ENCODE measurements at regions not wholly inside any gene's neighbourhood (a gene's known extent, or its start where the extent isn't known, plus 50 kb on each side); places are given as distances from the start of the nearest gene placed in this dataset.

DNA sequence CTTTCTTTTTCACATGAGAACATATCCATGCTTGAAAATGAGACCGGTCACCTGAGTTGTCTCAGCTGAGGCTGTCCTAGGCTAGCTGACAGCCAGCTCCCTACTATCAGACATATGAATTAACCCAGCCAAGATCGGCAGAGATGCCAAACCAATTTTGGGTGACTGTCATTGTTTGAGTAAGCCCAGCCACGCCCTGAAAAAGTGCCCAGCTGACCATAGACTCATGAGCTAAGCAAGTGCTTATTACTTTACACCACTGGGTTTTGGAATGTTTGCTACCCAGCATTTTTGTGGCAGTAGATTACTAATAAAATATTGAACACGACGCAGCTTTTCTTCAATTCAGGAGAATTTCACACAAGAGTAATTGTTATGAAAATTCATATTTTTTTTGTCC lies 265.2 kb upstream of the LYZL1 start:
- Histone ChIP-seq H3K4me3 (no peak overlapping the region), H3K9me3 (no peaks in the 10 kb centered on the region), H3K4me1 (no peaks in the 10 kb centered on the region), H3K27ac (no peak overlapping the region), H3K36me3 (no peaks in the 10 kb centered on the region), H3K27me3 (no peaks in the 10 kb centered on the region)
- no peak for TF ChIP-seq EP300 (IDR thresholded peaks at IDR 0.05)
- DNase-seq (ENCODE audit: low spot score in 2 of 2): no peak
- 83 to 84% methylated on average over 5 of the region's 5 CpGs for WGBS, 2 donors

DNA sequence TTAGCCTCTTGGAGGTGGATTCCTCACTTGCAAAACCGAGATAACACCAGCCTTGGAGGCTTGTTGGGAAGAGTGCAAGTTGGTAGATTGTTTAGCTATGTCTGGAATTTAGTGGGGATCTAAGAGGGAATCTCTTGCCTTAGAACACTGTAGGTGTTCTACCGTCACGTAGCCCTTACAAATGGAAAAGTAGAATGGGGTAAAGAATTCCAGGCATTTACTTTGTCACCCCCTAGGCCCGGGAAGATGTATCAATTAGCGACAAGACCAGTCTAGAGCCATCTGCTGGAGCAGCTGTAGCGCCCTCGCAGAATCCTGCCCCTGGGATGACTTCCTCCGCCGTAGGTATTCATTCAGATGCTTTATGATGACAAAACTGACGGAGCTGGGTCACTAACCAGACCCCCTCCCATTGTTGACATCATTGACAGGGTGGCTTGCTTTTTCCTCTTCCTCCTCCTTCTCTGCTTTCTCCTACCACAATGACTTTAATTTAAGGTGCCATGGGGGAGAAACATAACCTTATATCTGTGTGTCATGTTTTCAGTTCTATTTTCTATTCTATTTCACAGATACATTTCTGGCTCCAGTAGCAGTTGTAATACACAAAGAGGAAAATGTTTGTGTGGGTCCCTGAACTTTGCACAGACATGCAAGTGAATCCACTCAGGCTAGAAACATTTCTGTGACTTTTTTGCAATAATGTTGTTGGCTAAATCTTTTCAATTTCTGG lies 262.6 kb upstream of the LYZL1 start:
- no peak for TF ChIP-seq POLR2A (IDR thresholded peaks at IDR 0.05)

DNA sequence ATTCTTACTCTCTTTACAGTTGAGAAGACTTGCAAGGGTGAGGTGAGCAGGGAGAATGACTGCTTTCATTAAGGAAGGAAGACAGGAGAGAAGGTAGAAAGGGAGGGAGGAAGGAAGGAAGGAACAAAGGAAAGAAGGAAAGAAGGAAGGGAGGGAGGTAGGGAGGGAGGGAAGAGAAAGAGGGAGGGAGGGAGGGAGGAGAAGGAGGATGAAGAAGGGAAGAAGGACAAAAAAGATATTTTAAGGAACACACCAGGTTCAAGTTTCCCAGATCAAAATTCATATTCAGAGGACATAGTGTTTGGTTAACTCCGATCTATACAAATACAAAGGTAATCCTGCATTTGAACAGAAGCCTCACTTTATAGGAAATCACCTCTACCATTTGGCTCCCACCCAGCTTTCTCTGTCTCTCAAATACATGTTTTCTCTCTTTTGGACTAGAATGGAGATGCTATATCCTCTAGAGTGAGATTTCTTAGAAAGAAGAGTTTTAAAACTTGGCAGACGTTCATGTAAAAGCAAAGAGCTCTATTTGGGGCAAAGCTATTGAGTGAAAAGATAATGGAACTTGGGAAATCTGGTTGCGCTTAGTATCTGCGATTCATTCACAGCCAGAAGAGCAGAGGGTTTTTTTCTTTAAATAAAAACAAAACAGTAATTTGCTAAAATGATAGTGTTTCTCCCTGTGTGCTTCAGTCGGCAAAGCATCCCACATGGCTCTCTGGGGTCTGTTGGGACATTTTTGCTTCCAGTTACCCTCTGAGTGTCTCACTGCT lies 261.9 kb upstream of the LYZL1 start:
- Histone ChIP-seq H3K4me3 (no peak overlapping the region), H3K9me3 (no peaks in the 10 kb centered on the region), H3K27ac (no peak overlapping the region), H3K36me3 (no peaks in the 10 kb centered on the region), H3K4me1 (no peaks in the 10 kb centered on the region), H3K27me3 (no peaks in the 10 kb centered on the region)
- WGBS, 2 donors: 58 to 65% methylated on average over 5 of the region's 5 CpGs
- DNase-seq (ENCODE audit: low spot score in 2 of 2): no peak
- TF ChIP-seq EP300 (IDR thresholded peaks at IDR 0.05) (no peak), POLR2A (IDR thresholded peaks at IDR 0.05) (no peak)
- TF ChIP-seq, protein P1, sequence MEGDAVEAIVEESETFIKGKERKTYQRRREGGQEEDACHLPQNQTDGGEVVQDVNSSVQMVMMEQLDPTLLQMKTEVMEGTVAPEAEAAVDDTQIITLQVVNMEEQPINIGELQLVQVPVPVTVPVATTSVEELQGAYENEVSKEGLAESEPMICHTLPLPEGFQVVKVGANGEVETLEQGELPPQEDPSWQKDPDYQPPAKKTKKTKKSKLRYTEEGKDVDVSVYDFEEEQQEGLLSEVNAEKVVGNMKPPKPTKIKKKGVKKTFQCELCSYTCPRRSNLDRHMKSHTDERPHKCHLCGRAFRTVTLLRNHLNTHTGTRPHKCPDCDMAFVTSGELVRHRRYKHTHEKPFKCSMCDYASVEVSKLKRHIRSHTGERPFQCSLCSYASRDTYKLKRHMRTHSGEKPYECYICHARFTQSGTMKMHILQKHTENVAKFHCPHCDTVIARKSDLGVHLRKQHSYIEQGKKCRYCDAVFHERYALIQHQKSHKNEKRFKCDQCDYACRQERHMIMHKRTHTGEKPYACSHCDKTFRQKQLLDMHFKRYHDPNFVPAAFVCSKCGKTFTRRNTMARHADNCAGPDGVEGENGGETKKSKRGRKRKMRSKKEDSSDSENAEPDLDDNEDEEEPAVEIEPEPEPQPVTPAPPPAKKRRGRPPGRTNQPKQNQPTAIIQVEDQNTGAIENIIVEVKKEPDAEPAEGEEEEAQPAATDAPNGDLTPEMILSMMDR (IDR thresholded peaks at IDR 0.05): no peak

More for the DNA sequence above, 262.6 kb upstream of the LYZL1 start:
- H3K27ac ChIP-seq: no peak overlapping the region
- H3K9me3 ChIP-seq: no peaks in the 10 kb centered on the region
- no peaks in the 10 kb centered on the region for H3K36me3 ChIP-seq
- DNase-seq (ENCODE audit: low spot score in 2 of 2): no peak
- H3K4me3 ChIP-seq: no peak overlapping the region
- H3K4me1 ChIP-seq: no peaks in the 10 kb centered on the region
- WGBS, 2 donors: 68 to 90% methylated on average over 10 of the region's 10 CpGs
- H3K27me3 ChIP-seq: no peaks in the 10 kb centered on the region

DNA sequence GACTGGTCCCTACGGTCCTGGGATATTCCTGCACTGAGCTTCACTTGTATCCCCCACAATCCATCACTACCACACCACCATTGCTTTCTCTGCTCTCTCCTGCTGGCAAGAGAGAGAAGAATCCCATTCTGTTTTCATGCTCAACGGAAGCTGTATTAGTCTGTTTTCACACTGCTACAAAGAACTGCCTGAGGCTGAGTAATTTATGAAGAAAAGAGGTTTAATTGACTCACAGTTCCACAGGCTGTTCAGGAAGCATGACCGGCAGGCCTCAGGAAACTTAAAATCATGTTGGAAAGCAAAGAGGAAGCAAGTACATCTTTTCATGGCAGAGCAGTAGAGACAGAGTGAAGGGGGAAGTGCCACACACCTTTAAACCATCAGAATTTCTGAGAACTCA lies 260.4 kb upstream of the LYZL1 start:
- no peak for DNase-seq (ENCODE audit: low spot score in 2 of 2)
- no peak for TF ChIP-seq EP300 (IDR thresholded peaks at IDR 0.05)
- WGBS, 2 donors: 65 to 73% methylated on average over 3 of the region's 3 CpGs

DNA sequence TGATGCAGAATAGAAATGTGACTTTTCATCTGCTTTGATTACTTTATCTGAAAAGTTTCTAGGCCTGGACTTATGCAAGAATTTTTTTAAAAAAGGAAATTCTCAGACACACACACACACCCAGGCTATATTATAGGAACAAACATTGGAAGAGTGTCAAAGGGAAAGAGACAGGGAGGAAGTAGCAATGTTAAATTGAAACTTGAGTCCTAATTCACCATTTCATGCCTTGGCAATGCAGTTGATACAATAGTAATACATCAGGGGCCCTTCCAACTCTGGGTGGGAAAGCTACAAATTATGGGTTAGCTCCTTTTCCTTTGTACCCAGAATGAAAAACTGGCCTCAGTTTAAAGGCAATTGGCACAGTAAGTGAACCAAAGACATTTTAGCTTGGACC lies 258.0 kb upstream of the LYZL1 start:
- no peaks in the 10 kb centered on the region for H3K9me3 ChIP-seq
- H3K36me3 ChIP-seq: no peaks in the 10 kb centered on the region
- no peaks in the 10 kb centered on the region for H3K27me3 ChIP-seq
- no peak overlapping the region for H3K4me3 ChIP-seq
- no peaks in the 10 kb centered on the region for H3K4me1 ChIP-seq
- H3K27ac ChIP-seq: no peak overlapping the region
- no peak for DNase-seq (ENCODE audit: low spot score in 2 of 2)
- TF ChIP-seq, protein P1 (IDR thresholded peaks at IDR 0.05): no peak
- no peak for TF ChIP-seq EP300 (IDR thresholded peaks at IDR 0.05)

More for the DNA sequence above, 260.4 kb upstream of the LYZL1 start:
- no peaks in the 10 kb centered on the region for H3K27me3 ChIP-seq
- H3K9me3 ChIP-seq: no peaks in the 10 kb centered on the region
- H3K27ac ChIP-seq: no peak overlapping the region
- no peaks in the 10 kb centered on the region for H3K4me1 ChIP-seq
- no peak overlapping the region for H3K4me3 ChIP-seq
- H3K36me3 ChIP-seq: no peaks in the 10 kb centered on the region

DNA sequence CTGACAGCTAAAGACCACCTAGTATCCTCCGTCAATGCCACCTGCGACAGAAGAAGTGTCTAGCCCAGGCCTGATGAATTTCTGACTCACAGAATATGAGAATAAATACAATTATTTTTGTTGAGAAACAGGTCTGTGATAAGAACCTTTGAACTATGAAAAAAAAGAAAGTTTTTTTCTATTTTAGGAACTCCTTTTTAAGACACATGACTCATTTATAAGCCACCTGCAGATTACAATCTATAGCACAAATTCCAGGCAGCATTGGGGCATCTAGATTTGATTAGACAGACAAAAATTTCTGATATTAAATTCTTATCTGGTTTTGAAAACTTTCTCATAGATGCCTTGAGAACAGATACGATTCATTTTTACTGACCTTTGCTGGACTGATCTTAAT lies 256.7 kb upstream of the LYZL1 start:
- Histone ChIP-seq H3K9me3 (no peaks in the 10 kb centered on the region), H3K4me3 (no peak overlapping the region), H3K27me3 (no peaks in the 10 kb centered on the region), H3K36me3 (no peaks in the 10 kb centered on the region), H3K4me1 (no peaks in the 10 kb centered on the region), H3K27ac (no peak overlapping the region)
- 92 to 93% methylated on average over 3 of the region's 3 CpGs for whole genome bisulfite sequencing, 2 donors
- no peak for TF ChIP-seq POLR2A (IDR thresholded peaks at IDR 0.05)
- TF ChIP-seq EP300 (IDR thresholded peaks at IDR 0.05): no peak
- TF ChIP-seq, protein P1 (IDR thresholded peaks at IDR 0.05): no peak
- DNase-seq (ENCODE audit: low spot score in 2 of 2): no peak

Measured in tibial nerve (tissue), 4 donors.